Aorta (tissue), 5 donors: ENCODE measurements at regions not wholly inside any gene's neighbourhood (a gene's known extent, or its start where the extent isn't known, plus 50 kb on each side); places are given as distances from the start of the nearest gene placed in this dataset.
"Not testable (repeated sequence)": the region's sequence is repeated elsewhere in the genome, so short reads cannot be mapped to it uniquely, and the experiment has no call there.

Experiments
- ATAC-seq: fragments of 200-7000 bp; cut with Tn5 transposase; one replicate; pipeline ENCODE4 v1.9.1; 2022; ENCODE audit warnings: moderate library complexity; ENCODE audit not compliant: low FRiP score
- DNase-seq, 2 donors: peaks; one replicate each; pipeline ENCODE4 v3.0.0-alpha.2; 2020
- H3K27ac ChIP-seq, 2 donors: one replicate each; pipeline ENCODE4 v1.5.1; 2013; ENCODE audit warnings: low read length in 2 of 2, mild to moderate bottlenecking in 2 of 2, moderate library complexity in 2 of 2, control low read depth in 1 of 2, inconsistent platforms in 1 of 2, low read depth in 1 of 2
- H3K27me3 ChIP-seq, 2 donors: one replicate each; pipeline ENCODE4 v1.6.1; 2013; ENCODE audit warnings: control low read depth in 1 of 2, low read length in 1 of 2, mild to moderate bottlenecking in 1 of 2, moderate library complexity in 1 of 2; ENCODE audit not compliant: insufficient read depth in 2 of 2, control insufficient read depth in 1 of 2
- H3K36me3 ChIP-seq, 2 donors: one replicate each; pipeline ENCODE4 v1.6.1; 2013; ENCODE audit warnings: control low read depth in 1 of 2, low read length in 1 of 2, mild to moderate bottlenecking in 1 of 2; ENCODE audit not compliant: insufficient read depth in 2 of 2, control insufficient read depth in 1 of 2
- H3K4me1 ChIP-seq, 2 donors: one replicate each; pipeline ENCODE4 v1.6.1; 2013; ENCODE audit warnings: low read length in 2 of 2, control low read depth in 1 of 2, mild to moderate bottlenecking in 1 of 2, moderate library complexity in 1 of 2; ENCODE audit not compliant: insufficient read depth in 2 of 2, control insufficient read depth in 1 of 2
- H3K4me3 ChIP-seq, 2 donors: one replicate each; pipeline ENCODE4 v1.5.1; 2013; ENCODE audit warnings: low read length in 2 of 2, control low read depth in 1 of 2, mild to moderate bottlenecking in 1 of 2
- H3K9me3 ChIP-seq: one replicate; pipeline ENCODE4 v1.6.1; 2013; ENCODE audit warnings: mild to moderate bottlenecking, low read length; ENCODE audit not compliant: control insufficient read depth
- WGBS, 2 donors: extraction: QIAGEN DNeasy Blood & Tissue Kit; methylation state at CpG; one replicate each; pipeline ENCODE4 v1.1.7; 2013; 5-methylcytosine and 5-hydroxymethylcytosine counted together
- intact Hi-C, 2 donors: fragments of 100-400 bp; cut with DNase I; formaldehyde crosslinking; loops; one replicate each; pipeline versions ENCODE4 v1.14.2 to v1.15.0; 2022
- donor health status: healthy with polysubstance abuse.
- donor health status: Bipolar disorder and iron deficiency.
- donor health status: DM: no; HTN: no; CAD: no.
- donor health status: DM: no; HTN: no; CAD: no.
- donor health status: DM: yes; HTN: yes; CAD: no.

- no peak overlapping the region for H3K27ac ChIP-seq
- WGBS, 2 donors, result 53 to 58% methylated on average over 5 of the region's 5 CpGs
- ATAC-seq, result no peak
These were observed 455.4 kb upstream of the TBL1XR1 start for GRCh38 chr3:177652556-177653291.

GRCh38 chr3:177657243-177657642, 460.0 kb upstream of the TBL1XR1 start:
- no peak for ATAC-seq

More at GRCh38 chr3:177652556-177653291, 455.4 kb upstream of the TBL1XR1 start:
- Histone ChIP-seq H3K27me3 (no peaks in the 10 kb centered on the region), H3K4me1 (peaks cover 3 to 9% of the 10 kb centered on the region in 2 donors), H3K4me3 (no peak overlapping the region), H3K36me3 (no peaks in the 10 kb centered on the region), H3K9me3 (no peaks in the 10 kb centered on the region)
- intact Hi-C loops, result no loop called here
- DNase-seq, result no peak

GRCh38 chr3:177658354-177658753, 461.1 kb upstream of the TBL1XR1 start:
- intact Hi-C loops, result no loop called here
- no peak for DNase-seq
- Histone ChIP-seq H3K4me1 (no peaks in the 10 kb centered on the region), H3K27me3 (no peaks in the 10 kb centered on the region), H3K27ac (no peak overlapping the region), H3K9me3 (no peaks in the 10 kb centered on the region), H3K36me3 (no peaks in the 10 kb centered on the region), H3K4me3 (no peak overlapping the region)
- ATAC-seq, result no peak

More at GRCh38 chr3:177657243-177657642, 460.0 kb upstream of the TBL1XR1 start:
- Histone ChIP-seq H3K9me3 (no peaks in the 10 kb centered on the region), H3K4me1 (peaks cover 3 to 5% of the 10 kb centered on the region in 2 donors), H3K4me3 (no peak overlapping the region), H3K36me3 (no peaks in the 10 kb centered on the region), H3K27ac (no peak overlapping the region), H3K27me3 (no peaks in the 10 kb centered on the region)
- no peak for DNase-seq
- 66 to 69% methylated on average over 4 of the region's 4 CpGs for WGBS, 2 donors
- intact Hi-C loops, result no loop called here

- 94 to 95% methylated on average over 17 of the region's 17 CpGs for WGBS, 2 donors
- H3K27ac ChIP-seq, H3K36me3 ChIP-seq, DNase-seq, H3K9me3 ChIP-seq, ATAC-seq, H3K27me3 ChIP-seq, intact Hi-C loops, H3K4me3 ChIP-seq, H3K4me1 ChIP-seq: not testable (repeated sequence)
These were observed 467.3 kb upstream of the TBL1XR1 start for GRCh38 chr3:177664380-177665103.

- DNase-seq (no peak), ATAC-seq (no peak)
- no peaks in the 10 kb centered on the region for H3K36me3 ChIP-seq
- H3K4me3 ChIP-seq, result no peak overlapping the region
- H3K27ac ChIP-seq, result no peak overlapping the region
- WGBS, 2 donors, result 98% methylated on average over 9 of the region's 9 CpGs
- intact Hi-C loops, result no loop called here
- H3K4me1 ChIP-seq, result no peaks in the 10 kb centered on the region
- H3K27me3 ChIP-seq, result no peaks in the 10 kb centered on the region
- no peaks in the 10 kb centered on the region for H3K9me3 ChIP-seq
These were observed 468.0 kb upstream of the TBL1XR1 start for GRCh38 chr3:177665122-177665808.

- intact Hi-C loops, result no loop called here
- Histone ChIP-seq H3K4me3 (no peak overlapping the region), H3K36me3 (no peaks in the 10 kb centered on the region), H3K27me3 (no peaks in the 10 kb centered on the region), H3K9me3 (no peaks in the 10 kb centered on the region), H3K27ac (no peak overlapping the region), H3K4me1 (no peaks in the 10 kb centered on the region)
- 87 to 90% methylated on average over 10 of the region's 10 CpGs for WGBS, 2 donors
- no peak for ATAC-seq
- no peak for DNase-seq
These were observed 475.1 kb upstream of the TBL1XR1 start for GRCh38 chr3:177672252-177672911.

GRCh38 chr3:177673112-177673914, 476.0 kb upstream of the TBL1XR1 start:
- H3K27me3 ChIP-seq, result no peaks in the 10 kb centered on the region
- intact Hi-C loops, result no loop called here
- DNase-seq (no peak), ATAC-seq (no peak)
- no peak overlapping the region for H3K4me3 ChIP-seq
- H3K4me1 ChIP-seq, result no peaks in the 10 kb centered on the region
- WGBS, 2 donors, result 37 to 38% methylated on average over 4 of the region's 4 CpGs
- no peaks in the 10 kb centered on the region for H3K36me3 ChIP-seq
- H3K27ac ChIP-seq, result no peak overlapping the region
- H3K9me3 ChIP-seq, result no peaks in the 10 kb centered on the region

- Histone ChIP-seq H3K36me3 (no peaks in the 10 kb centered on the region), H3K27me3 (no peaks in the 10 kb centered on the region), H3K4me1 (no peaks in the 10 kb centered on the region), H3K27ac (no peak overlapping the region), H3K9me3 (no peaks in the 10 kb centered on the region), H3K4me3 (no peak overlapping the region)
- DNase-seq (no peak), ATAC-seq (no peak)
- WGBS, 2 donors, result 96 to 98% methylated on average over 3 of the region's 3 CpGs
- intact Hi-C loops, result no loop called here
These were observed 476.9 kb upstream of the TBL1XR1 start for GRCh38 chr3:177674186-177674585.
